GM12878 (cell line): ENCODE measurements at regions not wholly inside any gene's neighbourhood (a gene's known extent, or its start where the extent isn't known, plus 50 kb on each side); places are given as distances from the start of the nearest gene placed in this dataset.

Experiments
- ATAC-seq: fragments of 200-7000 bp; cut with Tn5 transposase; 3 replicates; pipeline ENCODE4 v1.9.1; 2020; ENCODE audit warnings: mild to moderate bottlenecking, moderate library complexity
- BruUV-seq: library from RNA; stranded (reverse); fragments of 400-500 nt; replicated peaks from 2 replicates; lab custom pipeline; 2021; lab: Mats Ljungman, UMichigan
- CTCF ChIA-PET: fragments of 300-600 bp; sonication (Branson Sonifier 250); formaldehyde crosslinking; extraction: SDS; loops from one replicate; lab custom pipeline; 2021; ENCODE audit warnings: inconsistent platforms; lab: Yijun Ruan, JAX
- POLR2A ChIA-PET: fragments of 350-600 bp; formaldehyde crosslinking; extraction: SDS; loops from one replicate; lab custom pipeline; 2021; ENCODE audit warnings: inconsistent platforms; lab: Charles Lee
- RAD21 ChIA-PET: fragments of 300-600 bp; sonication (Branson Sonifier 250); formaldehyde crosslinking; loops from one replicate; lab custom pipeline; 2023; ENCODE audit warnings: antibody characterized with exemption; ENCODE audit not compliant: unreplicated experiment; lab: Charles Lee
- SMC1A ChIA-PET: fragments of 300-600 bp; sonication (Branson Sonifier 250); formaldehyde crosslinking; loops from one replicate; lab custom pipeline; 2023; ENCODE audit not compliant: unreplicated experiment, uncharacterized antibody; lab: Charles Lee
- DNase-seq: peaks from one replicate; pipeline ENCODE4 v3.0.0-alpha.2; 2011; ENCODE audit warnings: low read depth, low spot score
- FAIRE-seq: peaks from 3 replicates; lab custom pipeline; 2011; peaks lifted over from hg19 to GRCh38; lab: Jason Lieb, UNC
- H2AFZ ChIP-seq: 2 replicates; pipeline ENCODE4 v1.6.0; 2011; ENCODE audit warnings: low read depth, low read length, control low read depth; ENCODE audit not compliant: control insufficient read depth
- H3K27ac ChIP-seq: 2 replicates; pipeline ENCODE4 v1.5.1; 2011; ENCODE audit warnings: control low read depth; ENCODE audit not compliant: control insufficient read depth, insufficient read depth
- H3K27me3 ChIP-seq, 2 experiments: replicated peaks in 1 of 2; 2 replicates each; pipeline versions ENCODE4 v1.6.0 to v1.6.1; 2011; ENCODE audit warnings: low read length in 1 of 2; ENCODE audit not compliant: control insufficient read depth in 2 of 2, insufficient read depth in 2 of 2
- H3K36me3 ChIP-seq, 2 experiments: 2 replicates each; pipeline ENCODE4 v1.5.1; 2011; ENCODE audit warnings: low read length in 1 of 2; ENCODE audit not compliant: control insufficient read depth in 2 of 2, insufficient read depth in 2 of 2
- H3K4me1 ChIP-seq: 2 replicates; pipeline ENCODE4 v1.6.1; 2011; ENCODE audit warnings: mild to moderate bottlenecking, low read length, moderate library complexity, mixed read lengths; ENCODE audit not compliant: control insufficient read depth, insufficient read depth
- H3K4me2 ChIP-seq: 2 replicates; pipeline ENCODE4 v1.6.0; 2011; ENCODE audit warnings: control low read depth; ENCODE audit not compliant: control insufficient read depth, insufficient read depth
- H3K4me3 ChIP-seq: fragments of 200-600 bp; sonication (generic); 2 replicates; pipeline ENCODE4 v1.5.1; 2016
- H3K79me2 ChIP-seq: 2 replicates; pipeline ENCODE4 v1.6.0; 2011; ENCODE audit warnings: low read length; ENCODE audit not compliant: control insufficient read depth, insufficient read depth
- H3K9ac ChIP-seq: 2 replicates; pipeline ENCODE4 v1.8.0; 2011; ENCODE audit warnings: low read length, control low read depth, mixed read lengths; ENCODE audit not compliant: control insufficient read depth, insufficient read depth
- H3K9me3 ChIP-seq: replicated peaks from 3 replicates; pipeline ENCODE4 v1.5.1; 2011; ENCODE audit warnings: mild to moderate bottlenecking, low read length; ENCODE audit not compliant: control insufficient read depth, insufficient read depth
- H4K20me1 ChIP-seq: 2 replicates; pipeline ENCODE4 v1.6.0; 2011; ENCODE audit not compliant: control insufficient read depth, insufficient read depth
- CBX3 ChIP-seq: fragments of 200-600 bp; sonication (generic); IDR thresholded peaks from 2 replicates; pipeline ENCODE4 v1.6.1; 2016; ENCODE audit warnings: low read depth, borderline replicate concordance
- EED ChIP-seq: sonication (generic); IDR thresholded peaks from 2 replicates; pipeline ENCODE4 v1.6.1; 2016; ENCODE audit warnings: antibody characterized with exemption, low read depth
- KDM1A ChIP-seq: fragments of 200-600 bp; sonication (generic); IDR thresholded peaks from 2 replicates; pipeline ENCODE4 v1.6.1; 2016; ENCODE audit warnings: borderline replicate concordance
- NFIC ChIP-seq: IDR thresholded peaks from 2 replicates; pipeline ENCODE4 v1.6.1; 2012; ENCODE audit warnings: low read depth, mild to moderate bottlenecking, inconsistent platforms, low read length, moderate library complexity
- NFYA ChIP-seq: IDR thresholded peaks from 2 replicates; pipeline ENCODE4 v1.6.1; 2011; ENCODE audit warnings: low read depth, mild to moderate bottlenecking, low read length, improper control_type of control experiment, borderline replicate concordance
- PAX5 ChIP-seq: IDR thresholded peaks from 2 replicates; pipeline ENCODE4 v1.6.1; 2011; ENCODE audit warnings: low read depth, low read length, borderline replicate concordance
- RELA ChIP-seq: fragments of 450-650 bp; IDR thresholded peaks from 2 replicates; pipeline ENCODE4 v1.8.0; 2014; ENCODE audit warnings: borderline replicate concordance; ENCODE audit not compliant: partially characterized antibody
- SMARCA5 ChIP-seq: fragments of 450-650 bp; IDR thresholded peaks from 2 replicates; pipeline ENCODE4 v1.6.1; 2017; ENCODE audit warnings: mild to moderate bottlenecking
- YY1 ChIP-seq: IDR thresholded peaks from 2 replicates; pipeline ENCODE4 v1.6.1; 2011; ENCODE audit warnings: low read depth, mild to moderate bottlenecking, low read length
- WGBS: methylation state at CpG from one replicate; pipeline ENCODE4 v1.1.6; 2016; ENCODE audit warnings: low lambda C conversion rate; ENCODE audit not compliant: insufficient replicate concordance, insufficient coverage; ENCODE audit errors: missing lambda C conversion rate; 5-methylcytosine and 5-hydroxymethylcytosine counted together
- in situ Hi-C: fragments of 300-500 bp; cut with MboI; formaldehyde crosslinking; loops from 9 replicates; pipeline ENCODE4 v1.14.3; 2018; ENCODE audit warnings: mixed read lengths
- intact Hi-C: fragments of 100-400 bp; cut with micrococcal nuclease; formaldehyde crosslinking; loops from one replicate; pipeline ENCODE4 v1.14.2; 2022; ENCODE audit not compliant: unreplicated experiment
- TF ChIP-seq, protein P1 (sequence below), 3 experiments: IDR thresholded peaks in 2 of 3; conservative IDR thresholded peaks in 1 of 3; 2 replicates each; pipeline ENCODE4 v1.5.1; 2011; ENCODE audit warnings: low read depth in 3 of 3, low read length in 3 of 3, mild to moderate bottlenecking in 3 of 3, control low read depth in 2 of 3, moderate library complexity in 2 of 3, inconsistent platforms in 1 of 3, mixed read lengths in 1 of 3; ENCODE audit not compliant: control insufficient read depth in 2 of 3, insufficient read depth in 1 of 3; ENCODE audit errors: extremely low read depth in 1 of 3
- TF ChIP-seq, protein P2 (sequence below): fragments of 450-650 bp; IDR thresholded peaks from 2 replicates; pipeline ENCODE4 v1.6.1; 2017; ENCODE audit warnings: mild to moderate bottlenecking, moderate library complexity
- TF ChIP-seq, protein P3 (sequence below): fragments of 450-650 bp; formaldehyde crosslinking; IDR thresholded peaks from 2 replicates; pipeline ENCODE4 v1.4.0; 2020; ENCODE audit warnings: mild to moderate bottlenecking, moderate library complexity

DNA sequence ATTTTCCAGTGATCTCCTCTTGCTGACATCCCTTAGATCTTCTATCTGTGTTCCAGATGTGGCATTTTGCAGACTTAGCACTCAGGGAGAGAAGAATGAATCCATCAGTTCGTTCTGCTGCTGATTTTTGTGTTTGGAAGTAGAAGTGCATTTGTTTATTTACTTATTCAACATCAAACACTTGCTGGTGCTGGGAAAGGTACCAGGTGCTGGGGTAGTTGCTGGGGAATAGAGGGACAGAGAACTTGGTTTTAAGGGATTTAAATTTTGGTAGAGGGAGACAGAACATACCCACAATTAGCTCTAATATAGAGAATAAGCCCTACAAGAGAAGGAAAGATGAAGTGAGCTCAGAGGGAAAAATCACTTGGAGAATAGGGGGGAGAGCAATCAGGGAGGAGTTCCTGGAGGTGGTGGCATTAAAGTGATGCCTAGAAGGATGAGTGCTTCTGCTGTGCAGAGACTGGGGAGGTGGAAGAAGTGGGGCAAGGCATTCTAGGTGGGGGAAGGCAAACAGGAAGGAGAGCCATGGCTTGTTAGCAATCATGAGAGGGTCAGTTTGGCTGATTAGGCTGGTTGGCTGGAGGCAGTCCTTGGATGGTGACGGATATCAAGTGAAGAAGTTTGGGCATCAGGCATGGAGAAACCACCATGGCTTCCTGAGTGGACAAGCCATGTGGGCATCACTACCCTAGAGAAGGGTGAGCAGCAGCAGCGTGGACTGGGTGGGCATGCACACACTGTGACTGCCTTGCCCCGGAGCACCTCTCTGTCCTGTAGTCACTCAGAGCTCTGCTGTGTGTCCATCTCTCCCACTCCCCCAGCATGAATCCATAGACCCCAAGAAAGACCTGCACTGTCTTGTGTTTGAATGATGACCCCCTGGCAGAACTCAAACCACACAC, 197.3 kb downstream of the OPA1 start:
- no peaks in the 10 kb centered on the region for H3K9me3 ChIP-seq
- CTCF ChIA-PET, result interaction anchor here (1.3 kb wide), 1 partner anchor 517 kb away, joined by 3 read pairs; no protein-coding TSS in a partner anchor
- TF ChIP-seq, protein P1, sequence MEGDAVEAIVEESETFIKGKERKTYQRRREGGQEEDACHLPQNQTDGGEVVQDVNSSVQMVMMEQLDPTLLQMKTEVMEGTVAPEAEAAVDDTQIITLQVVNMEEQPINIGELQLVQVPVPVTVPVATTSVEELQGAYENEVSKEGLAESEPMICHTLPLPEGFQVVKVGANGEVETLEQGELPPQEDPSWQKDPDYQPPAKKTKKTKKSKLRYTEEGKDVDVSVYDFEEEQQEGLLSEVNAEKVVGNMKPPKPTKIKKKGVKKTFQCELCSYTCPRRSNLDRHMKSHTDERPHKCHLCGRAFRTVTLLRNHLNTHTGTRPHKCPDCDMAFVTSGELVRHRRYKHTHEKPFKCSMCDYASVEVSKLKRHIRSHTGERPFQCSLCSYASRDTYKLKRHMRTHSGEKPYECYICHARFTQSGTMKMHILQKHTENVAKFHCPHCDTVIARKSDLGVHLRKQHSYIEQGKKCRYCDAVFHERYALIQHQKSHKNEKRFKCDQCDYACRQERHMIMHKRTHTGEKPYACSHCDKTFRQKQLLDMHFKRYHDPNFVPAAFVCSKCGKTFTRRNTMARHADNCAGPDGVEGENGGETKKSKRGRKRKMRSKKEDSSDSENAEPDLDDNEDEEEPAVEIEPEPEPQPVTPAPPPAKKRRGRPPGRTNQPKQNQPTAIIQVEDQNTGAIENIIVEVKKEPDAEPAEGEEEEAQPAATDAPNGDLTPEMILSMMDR (IDR thresholded peaks at IDR 0.05 in 2 of 3, conservative IDR thresholded peaks at IDR 0.05 in 1 of 3; ENCODE audit: control insufficient read depth in 2 of 3, extremely low read depth in 1 of 3, insufficient read depth in 1 of 3, low read depth in 3 of 3, low read length in 3 of 3), result no peak
- no peak for TF ChIP-seq PAX5
- TF ChIP-seq CBX3, result no peak
- TF ChIP-seq, protein P2, sequence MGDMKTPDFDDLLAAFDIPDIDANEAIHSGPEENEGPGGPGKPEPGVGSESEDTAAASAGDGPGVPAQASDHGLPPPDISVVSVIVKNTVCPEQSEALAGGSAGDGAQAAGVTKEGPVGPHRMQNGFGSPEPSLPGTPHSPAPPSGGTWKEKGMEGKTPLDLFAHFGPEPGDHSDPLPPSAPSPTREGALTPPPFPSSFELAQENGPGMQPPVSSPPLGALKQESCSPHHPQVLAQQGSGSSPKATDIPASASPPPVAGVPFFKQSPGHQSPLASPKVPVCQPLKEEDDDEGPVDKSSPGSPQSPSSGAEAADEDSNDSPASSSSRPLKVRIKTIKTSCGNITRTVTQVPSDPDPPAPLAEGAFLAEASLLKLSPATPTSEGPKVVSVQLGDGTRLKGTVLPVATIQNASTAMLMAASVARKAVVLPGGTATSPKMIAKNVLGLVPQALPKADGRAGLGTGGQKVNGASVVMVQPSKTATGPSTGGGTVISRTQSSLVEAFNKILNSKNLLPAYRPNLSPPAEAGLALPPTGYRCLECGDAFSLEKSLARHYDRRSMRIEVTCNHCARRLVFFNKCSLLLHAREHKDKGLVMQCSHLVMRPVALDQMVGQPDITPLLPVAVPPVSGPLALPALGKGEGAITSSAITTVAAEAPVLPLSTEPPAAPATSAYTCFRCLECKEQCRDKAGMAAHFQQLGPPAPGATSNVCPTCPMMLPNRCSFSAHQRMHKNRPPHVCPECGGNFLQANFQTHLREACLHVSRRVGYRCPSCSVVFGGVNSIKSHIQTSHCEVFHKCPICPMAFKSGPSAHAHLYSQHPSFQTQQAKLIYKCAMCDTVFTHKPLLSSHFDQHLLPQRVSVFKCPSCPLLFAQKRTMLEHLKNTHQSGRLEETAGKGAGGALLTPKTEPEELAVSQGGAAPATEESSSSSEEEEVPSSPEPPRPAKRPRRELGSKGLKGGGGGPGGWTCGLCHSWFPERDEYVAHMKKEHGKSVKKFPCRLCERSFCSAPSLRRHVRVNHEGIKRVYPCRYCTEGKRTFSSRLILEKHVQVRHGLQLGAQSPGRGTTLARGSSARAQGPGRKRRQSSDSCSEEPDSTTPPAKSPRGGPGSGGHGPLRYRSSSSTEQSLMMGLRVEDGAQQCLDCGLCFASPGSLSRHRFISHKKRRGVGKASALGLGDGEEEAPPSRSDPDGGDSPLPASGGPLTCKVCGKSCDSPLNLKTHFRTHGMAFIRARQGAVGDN, result no peak
- no peak for TF ChIP-seq NFIC
- TF ChIP-seq, protein P3, sequence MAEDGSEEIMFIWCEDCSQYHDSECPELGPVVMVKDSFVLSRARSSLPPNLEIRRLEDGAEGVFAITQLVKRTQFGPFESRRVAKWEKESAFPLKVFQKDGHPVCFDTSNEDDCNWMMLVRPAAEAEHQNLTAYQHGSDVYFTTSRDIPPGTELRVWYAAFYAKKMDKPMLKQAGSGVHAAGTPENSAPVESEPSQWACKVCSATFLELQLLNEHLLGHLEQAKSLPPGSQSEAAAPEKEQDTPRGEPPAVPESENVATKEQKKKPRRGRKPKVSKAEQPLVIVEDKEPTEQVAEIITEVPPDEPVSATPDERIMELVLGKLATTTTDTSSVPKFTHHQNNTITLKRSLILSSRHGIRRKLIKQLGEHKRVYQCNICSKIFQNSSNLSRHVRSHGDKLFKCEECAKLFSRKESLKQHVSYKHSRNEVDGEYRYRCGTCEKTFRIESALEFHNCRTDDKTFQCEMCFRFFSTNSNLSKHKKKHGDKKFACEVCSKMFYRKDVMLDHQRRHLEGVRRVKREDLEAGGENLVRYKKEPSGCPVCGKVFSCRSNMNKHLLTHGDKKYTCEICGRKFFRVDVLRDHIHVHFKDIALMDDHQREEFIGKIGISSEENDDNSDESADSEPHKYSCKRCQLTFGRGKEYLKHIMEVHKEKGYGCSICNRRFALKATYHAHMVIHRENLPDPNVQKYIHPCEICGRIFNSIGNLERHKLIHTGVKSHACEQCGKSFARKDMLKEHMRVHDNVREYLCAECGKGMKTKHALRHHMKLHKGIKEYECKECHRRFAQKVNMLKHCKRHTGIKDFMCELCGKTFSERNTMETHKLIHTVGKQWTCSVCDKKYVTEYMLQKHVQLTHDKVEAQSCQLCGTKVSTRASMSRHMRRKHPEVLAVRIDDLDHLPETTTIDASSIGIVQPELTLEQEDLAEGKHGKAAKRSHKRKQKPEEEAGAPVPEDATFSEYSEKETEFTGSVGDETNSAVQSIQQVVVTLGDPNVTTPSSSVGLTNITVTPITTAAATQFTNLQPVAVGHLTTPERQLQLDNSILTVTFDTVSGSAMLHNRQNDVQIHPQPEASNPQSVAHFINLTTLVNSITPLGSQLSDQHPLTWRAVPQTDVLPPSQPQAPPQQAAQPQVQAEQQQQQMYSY (CRISPR knock-in tag), result no peak
- no peak for TF ChIP-seq YY1
- no peak for TF ChIP-seq RELA
- no peak for TF ChIP-seq EED
- TF ChIP-seq NFYA, result no peak
- no peak for TF ChIP-seq KDM1A
- no peak for TF ChIP-seq SMARCA5

More for the DNA sequence above, 197.3 kb downstream of the OPA1 start:
- Histone ChIP-seq H2AFZ (no peak overlapping the region), H3K27me3 (no peaks in the 10 kb centered on the region; a peak in 1 of 4 replicates), H3K27ac (no peak overlapping the region), H3K36me3 (no peaks in the 10 kb centered on the region), H3K9ac (no peak overlapping the region), H4K20me1 (no peaks in the 10 kb centered on the region), H3K4me2 (no peak overlapping the region), H3K79me2 (no peaks in the 10 kb centered on the region), H3K4me1 (no peaks in the 10 kb centered on the region), H3K4me3 (no peak overlapping the region)
- DNase-seq (no peak), FAIRE-seq (no peak), ATAC-seq (no peak)
- in situ Hi-C loops (no loop called here), intact Hi-C loops (no loop called here)
- BruUV-seq, result no TSS peak
- ChIA-PET RAD21 (no interaction called here), SMC1A (no interaction called here), POLR2A (no interaction called here)
- 54% methylated on average over 4 of the region's 4 CpGs for WGBS
